ENCODE measurements at regions not wholly inside any gene's neighbourhood (a gene's known extent, or its start where the extent isn't known, plus 50 kb on each side); places are given as distances from the start of the nearest gene placed in this dataset.

DNA sequence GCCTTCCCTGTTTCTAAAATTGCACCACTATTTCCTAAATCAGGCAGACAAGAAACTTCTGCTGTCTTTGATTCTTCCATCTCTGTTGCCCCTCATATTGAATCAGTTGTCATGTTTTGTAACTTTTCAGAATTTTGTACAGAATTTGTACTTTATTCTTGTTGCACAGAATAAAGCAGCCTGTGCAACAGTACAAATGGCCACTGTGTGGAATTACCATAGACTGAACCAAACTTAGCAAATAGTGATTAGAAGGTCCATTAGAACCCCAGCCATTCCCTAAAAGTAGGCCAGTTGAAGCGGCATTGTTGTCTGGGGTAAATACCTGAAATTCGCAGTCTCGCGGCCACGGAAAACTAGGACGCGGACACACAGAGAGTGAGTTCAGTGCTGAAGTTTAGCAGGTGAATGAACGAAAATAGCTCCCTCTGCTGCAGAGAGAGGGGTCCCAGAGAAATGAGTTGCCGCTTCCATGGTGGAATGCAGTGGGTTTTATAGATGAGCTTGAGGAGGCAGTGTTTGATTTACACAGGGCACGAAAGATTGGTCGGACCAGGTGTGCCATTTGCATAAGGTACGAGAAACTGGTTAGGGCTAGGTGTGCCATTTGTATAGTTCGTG is 71.8 kb downstream of the C4orf33 start:
- no peak for DNase-seq (ENCODE audit: extremely low spot score)
- CTCF ChIA-PET, result interaction anchor here (0.9 to 1.4 kb wide), 2 partner anchors 8 to 13 kb away, joined by 3 to 4 read pairs; no protein-coding TSS in a partner anchor
- POLR2A ChIA-PET, result no interaction called here
- TF ChIP-seq, protein P1, sequence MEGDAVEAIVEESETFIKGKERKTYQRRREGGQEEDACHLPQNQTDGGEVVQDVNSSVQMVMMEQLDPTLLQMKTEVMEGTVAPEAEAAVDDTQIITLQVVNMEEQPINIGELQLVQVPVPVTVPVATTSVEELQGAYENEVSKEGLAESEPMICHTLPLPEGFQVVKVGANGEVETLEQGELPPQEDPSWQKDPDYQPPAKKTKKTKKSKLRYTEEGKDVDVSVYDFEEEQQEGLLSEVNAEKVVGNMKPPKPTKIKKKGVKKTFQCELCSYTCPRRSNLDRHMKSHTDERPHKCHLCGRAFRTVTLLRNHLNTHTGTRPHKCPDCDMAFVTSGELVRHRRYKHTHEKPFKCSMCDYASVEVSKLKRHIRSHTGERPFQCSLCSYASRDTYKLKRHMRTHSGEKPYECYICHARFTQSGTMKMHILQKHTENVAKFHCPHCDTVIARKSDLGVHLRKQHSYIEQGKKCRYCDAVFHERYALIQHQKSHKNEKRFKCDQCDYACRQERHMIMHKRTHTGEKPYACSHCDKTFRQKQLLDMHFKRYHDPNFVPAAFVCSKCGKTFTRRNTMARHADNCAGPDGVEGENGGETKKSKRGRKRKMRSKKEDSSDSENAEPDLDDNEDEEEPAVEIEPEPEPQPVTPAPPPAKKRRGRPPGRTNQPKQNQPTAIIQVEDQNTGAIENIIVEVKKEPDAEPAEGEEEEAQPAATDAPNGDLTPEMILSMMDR (IDR thresholded peaks at IDR 0.05; ENCODE audit: control extremely low read depth, extremely low read depth, low read depth, missing control alignments), result no peak

DNA sequence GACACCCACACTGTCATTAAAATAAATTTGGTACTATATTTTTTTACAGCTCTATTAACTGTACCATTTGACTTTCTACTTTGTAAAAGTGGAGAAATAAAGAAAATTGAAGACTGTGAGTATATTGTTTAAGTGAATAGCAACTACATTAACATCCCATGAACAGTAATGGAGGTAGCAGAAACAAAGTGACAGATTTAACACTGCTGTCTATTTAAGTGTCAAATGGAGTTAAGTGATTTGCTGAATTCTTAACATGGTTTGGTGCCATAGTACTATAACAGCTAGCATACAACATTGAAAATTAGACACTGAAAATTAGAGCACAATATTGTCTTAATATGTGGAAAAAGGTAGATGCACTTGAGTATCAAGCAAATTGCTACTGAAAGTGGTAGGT is 76.2 kb downstream of the C4orf33 start:
- TF ChIP-seq, protein P1 (IDR thresholded peaks at IDR 0.05; ENCODE audit: control extremely low read depth, extremely low read depth, low read depth, missing control alignments), result no peak
- no peak for DNase-seq (ENCODE audit: extremely low spot score)
- CTCF ChIA-PET, result no interaction called here
- POLR2A ChIA-PET, result no interaction called here

DNA sequence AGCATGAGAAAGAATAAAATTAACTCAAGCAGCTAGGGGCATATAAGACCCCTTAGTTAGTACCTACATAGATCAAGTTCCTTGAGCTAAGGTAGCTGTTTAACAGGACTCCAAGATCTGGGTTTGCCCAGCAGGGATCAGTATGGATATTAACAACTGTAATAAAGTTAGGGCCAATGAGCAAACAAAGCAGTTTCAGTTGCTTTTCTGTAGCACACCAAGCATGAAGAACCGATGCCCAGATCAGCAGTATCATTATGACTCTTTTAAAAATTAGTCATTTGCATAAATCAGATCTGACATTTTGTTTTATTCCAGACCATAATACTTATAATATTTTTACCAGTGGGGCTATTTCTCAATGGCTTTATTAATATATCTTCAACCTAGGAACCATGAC is 80.9 kb downstream of the C4orf33 start:
- CTCF ChIA-PET, result interaction anchor here (1.0 to 1.7 kb wide), 3 partner anchors 9 to 27 kb away, joined by 3 to 4 read pairs (median 3); no protein-coding TSS in a partner anchor
- no peak for DNase-seq (ENCODE audit: extremely low spot score)
- POLR2A ChIA-PET, result no interaction called here
- TF ChIP-seq, protein P1 (IDR thresholded peaks at IDR 0.05; ENCODE audit: control extremely low read depth, extremely low read depth, low read depth, missing control alignments), result no peak

DNA sequence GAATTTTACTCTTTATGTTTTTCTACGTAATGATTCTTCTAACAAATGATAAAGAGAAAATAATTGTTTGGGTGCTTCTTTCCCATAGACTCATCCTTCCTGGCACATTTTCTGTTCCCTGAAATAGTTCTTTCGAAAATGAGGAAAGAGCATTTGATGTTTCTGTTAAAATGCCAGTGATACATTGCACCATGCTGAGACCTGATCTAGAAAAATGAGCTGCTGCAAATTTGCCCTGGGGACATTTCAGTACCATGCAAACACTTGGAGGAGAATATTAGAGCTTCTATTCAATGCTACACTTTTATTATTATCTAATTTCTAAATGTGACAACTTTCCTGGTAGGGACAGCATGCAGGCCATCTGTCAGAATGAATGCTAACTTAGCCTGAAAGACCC is 83.3 kb downstream of the C4orf33 start:
- POLR2A ChIA-PET, result no interaction called here
- no peak for DNase-seq (ENCODE audit: extremely low spot score)
- CTCF ChIA-PET, result no interaction called here
- TF ChIP-seq, protein P1 (IDR thresholded peaks at IDR 0.05; ENCODE audit: control extremely low read depth, extremely low read depth, low read depth, missing control alignments), result no peak

GRCh38 chr4:129189630-129190029 is 93.7 kb downstream of the C4orf33 start:
- no peak for DNase-seq (ENCODE audit: extremely low spot score)
- ChIA-PET POLR2A (no interaction called here), CTCF (no interaction called here)
- TF ChIP-seq, protein P1 (IDR thresholded peaks at IDR 0.05; ENCODE audit: control extremely low read depth, extremely low read depth, low read depth, missing control alignments), result no peak

- ChIA-PET POLR2A (no interaction called here), CTCF (no interaction called here)
- DNase-seq (ENCODE audit: extremely low spot score), result no peak
Measured at GRCh38 chr4:129193357-129194100, 97.6 kb downstream of the C4orf33 start.

More at GRCh38 chr4:129193357-129194100, 97.6 kb downstream of the C4orf33 start:
- TF ChIP-seq, protein P1 (IDR thresholded peaks at IDR 0.05; ENCODE audit: control extremely low read depth, extremely low read depth, low read depth, missing control alignments), result no peak

All from GM10248 (cell line).